ENCODE measurements at regions not wholly inside any gene's neighbourhood (a gene's known extent, or its start where the extent isn't known, plus 50 kb on each side); places are given as distances from the start of the nearest gene placed in this dataset.

GRCh38 chr7:98040626-98041360 lies 50.8 kb upstream of the OCM2 start:
- no peak for DNase-seq

GRCh38 chr7:98046816-98047215 lies 56.8 kb upstream of the OCM2 start:
- no peak for DNase-seq

DNA sequence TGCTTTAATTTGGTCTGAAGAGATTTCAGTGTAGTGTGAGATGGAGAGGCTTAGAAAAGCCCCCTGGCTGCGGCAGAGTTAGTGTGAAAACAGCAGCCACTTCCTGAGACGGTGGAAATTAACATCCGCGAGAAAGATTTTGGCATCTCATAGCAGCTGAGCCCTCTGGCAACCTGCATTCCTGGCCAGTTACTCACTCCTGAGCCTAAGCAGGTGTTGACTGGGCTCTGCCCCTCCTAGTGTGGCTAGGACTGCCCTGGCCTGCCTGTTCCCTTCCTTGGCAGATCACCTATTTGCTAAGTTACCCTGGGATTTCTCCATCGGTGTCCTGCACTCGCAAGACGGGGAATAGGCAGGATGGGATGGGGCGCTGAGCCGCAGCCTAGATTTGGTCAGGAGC lies 57.6 kb upstream of the LMTK2 start:
- no peak for DNase-seq

GRCh38 chr7:98051118-98051744 lies 55.4 kb upstream of the LMTK2 start:
- peak; percentile 8 for DNase-seq

DNA sequence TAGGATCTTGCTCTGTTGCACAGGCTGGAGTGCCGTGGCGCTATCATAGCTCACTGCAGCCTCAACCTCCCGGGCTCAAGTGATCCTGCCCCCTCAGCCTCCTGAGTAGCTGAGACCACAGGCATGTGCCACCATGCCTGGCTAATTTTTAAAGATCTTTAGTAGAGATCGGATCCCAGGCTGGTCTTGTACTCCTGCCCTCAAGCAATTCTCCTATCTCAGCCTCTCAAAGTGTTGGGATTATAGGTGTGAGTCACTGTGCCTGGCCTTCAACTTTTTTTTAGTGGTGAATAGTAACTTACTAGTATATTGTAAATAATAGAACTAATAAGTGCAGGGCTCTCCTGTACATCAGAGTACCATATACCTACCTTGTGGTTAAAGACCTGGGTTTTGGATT lies 52.1 kb upstream of the LMTK2 start:
- DNase-seq = no peak

DNA sequence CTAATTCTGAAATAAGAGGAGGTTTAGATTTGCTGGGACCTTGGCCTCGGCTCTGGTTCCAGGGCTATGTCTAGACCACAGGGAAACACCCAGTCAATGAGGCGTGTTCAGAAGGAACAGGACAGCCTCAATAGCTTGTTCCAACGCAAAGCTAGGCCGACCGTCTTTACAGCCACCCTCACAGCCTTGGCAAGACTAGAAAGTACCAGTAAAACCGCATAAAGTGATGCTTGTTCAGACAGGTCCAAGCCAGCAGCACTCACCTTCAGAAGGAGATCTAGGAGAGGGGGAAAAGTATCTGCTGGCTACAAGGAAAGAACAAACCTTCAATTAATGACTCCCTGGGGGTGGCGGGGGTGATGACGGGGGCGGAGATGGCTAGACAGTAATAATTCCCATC lies 50.1 kb upstream of the LMTK2 start:
- DNase-seq = no peak

Measured in right kidney (tissue), 1 donor.